HG03439 (cell line): ENCODE measurements at regions not wholly inside any gene's neighbourhood (a gene's known extent, or its start where the extent isn't known, plus 50 kb on each side); places are given as distances from the start of the nearest gene placed in this dataset.
"Not testable (repeated sequence)": the region's sequence is repeated elsewhere in the genome, so short reads cannot be mapped to it uniquely, and the experiment has no call there.

Experiments
- ATAC-seq: cut with Tn5 transposase; IDR thresholded peaks from one replicate; pipeline ENCODE4 v1.9.1; 2021; ENCODE audit warnings: mild to moderate bottlenecking, moderate library complexity; ENCODE audit not compliant: unreplicated experiment

- no peak for ATAC-seq
Measured at GRCh38 chr16:66182592-66182991, 183.9 kb upstream of the CDH5 start.

GRCh38 chr16:66176731-66177130 is 189.8 kb upstream of the CDH5 start:
- ATAC-seq = no peak

- ATAC-seq = no peak
Measured at GRCh38 chr16:66176111-66176510, 190.4 kb upstream of the CDH5 start.

GRCh38 chr16:66175636-66176035 is 190.9 kb upstream of the CDH5 start:
- no peak for ATAC-seq

GRCh38 chr16:66175058-66175457 is 191.4 kb upstream of the CDH5 start:
- ATAC-seq = no peak

- not testable (repeated sequence) for ATAC-seq
Measured at GRCh38 chr16:66173796-66174195, 192.7 kb upstream of the CDH5 start.

- not testable (repeated sequence) for ATAC-seq
Measured at GRCh38 chr16:66173181-66173580, 193.3 kb upstream of the CDH5 start.

GRCh38 chr16:66172463-66172862 is 194.0 kb upstream of the CDH5 start:
- no peak for ATAC-seq

GRCh38 chr16:66171578-66171977 is 194.9 kb upstream of the CDH5 start:
- ATAC-seq = no peak

GRCh38 chr16:66170989-66171388 is 195.5 kb upstream of the CDH5 start:
- no peak for ATAC-seq

GRCh38 chr16:66169817-66170216 is 196.7 kb upstream of the CDH5 start:
- ATAC-seq = no peak

GRCh38 chr16:66168777-66169176 is 197.7 kb upstream of the CDH5 start:
- ATAC-seq = no peak

- ATAC-seq = no peak
Measured at GRCh38 chr16:66167564-66168291, 198.8 kb upstream of the CDH5 start.

- no peak for ATAC-seq
Measured at GRCh38 chr16:66166490-66166889, 200.0 kb upstream of the CDH5 start.

- no peak for ATAC-seq
Measured at GRCh38 chr16:66165879-66166278, 200.6 kb upstream of the CDH5 start.

- ATAC-seq = no peak
Measured at GRCh38 chr16:66164581-66165247, 201.8 kb upstream of the CDH5 start.

- no peak for ATAC-seq
Measured at GRCh38 chr16:66162821-66163220, 203.7 kb upstream of the CDH5 start.

GRCh38 chr16:66161942-66162341 is 204.5 kb upstream of the CDH5 start:
- ATAC-seq = no peak

- ATAC-seq = no peak
Measured at GRCh38 chr16:66161269-66161668, 205.2 kb upstream of the CDH5 start.

- ATAC-seq = no peak
Measured at GRCh38 chr16:66159987-66160386, 206.5 kb upstream of the CDH5 start.

GRCh38 chr16:66156538-66156937 is 210.0 kb upstream of the CDH5 start:
- ATAC-seq = no peak

- ATAC-seq = no peak
Measured at GRCh38 chr16:66155933-66156332, 210.6 kb upstream of the CDH5 start.

- ATAC-seq = no peak
Measured at GRCh38 chr16:66154801-66155200, 211.7 kb upstream of the CDH5 start.
